ENCODE measurements at regions not wholly inside any gene's neighbourhood (a gene's known extent, or its start where the extent isn't known, plus 50 kb on each side); places are given as distances from the start of the nearest gene placed in this dataset.
"Not testable (repeated sequence)": the region's sequence is repeated elsewhere in the genome, so short reads cannot be mapped to it uniquely, and the experiment has no call there.

DNA sequence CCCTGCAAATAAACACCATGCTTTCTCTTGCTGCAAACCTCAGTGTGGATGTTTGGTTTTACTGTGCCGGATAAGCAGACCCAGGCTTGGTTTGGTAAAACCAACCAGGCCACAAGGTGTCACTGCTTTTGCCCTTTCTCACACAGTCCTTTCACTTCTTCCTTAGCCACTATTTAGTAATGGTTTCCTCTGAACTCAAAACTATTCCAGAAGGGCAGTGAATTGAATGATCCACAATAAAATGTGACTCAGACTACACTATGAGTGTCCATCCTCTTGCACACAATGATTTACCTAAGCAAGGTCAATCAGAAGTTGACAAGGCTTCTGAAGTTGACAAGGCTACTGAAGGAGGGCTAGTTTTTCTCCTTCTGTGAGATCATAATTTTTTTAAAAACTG lies 552.4 kb upstream of the CCDC54 start:
- no peak for DNase-seq

DNA sequence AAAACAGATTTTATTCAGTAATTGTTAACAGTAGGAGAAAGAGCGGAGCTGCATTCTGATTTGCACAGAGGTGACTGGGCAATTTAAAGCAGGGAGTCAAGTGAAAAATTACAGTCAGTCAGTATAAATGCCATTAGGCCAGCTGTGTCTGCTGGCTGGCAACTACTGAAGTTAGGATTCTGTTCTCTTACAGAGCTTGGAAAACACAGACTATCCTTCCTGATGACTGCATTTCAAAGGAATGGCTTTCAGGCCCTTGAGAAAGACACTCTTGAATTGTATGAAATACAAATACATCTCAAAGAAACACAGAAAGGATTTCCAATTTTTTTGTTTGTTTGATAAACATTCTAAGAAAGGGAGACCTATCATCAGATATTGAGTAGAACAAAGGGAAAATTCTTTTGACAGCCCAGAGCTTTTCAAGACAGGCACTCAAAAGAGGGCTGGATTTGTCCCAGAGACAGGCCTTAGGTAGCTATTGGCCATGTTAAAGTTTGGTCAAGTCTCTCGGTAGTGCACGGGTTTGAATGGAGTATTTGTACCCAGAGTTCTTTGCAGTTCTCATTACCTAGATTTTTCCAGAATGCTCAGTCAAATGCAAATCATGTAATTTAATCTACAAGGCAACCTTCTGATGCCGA lies 551.2 kb upstream of the CCDC54 start:
- DNase-seq: no peak

DNA sequence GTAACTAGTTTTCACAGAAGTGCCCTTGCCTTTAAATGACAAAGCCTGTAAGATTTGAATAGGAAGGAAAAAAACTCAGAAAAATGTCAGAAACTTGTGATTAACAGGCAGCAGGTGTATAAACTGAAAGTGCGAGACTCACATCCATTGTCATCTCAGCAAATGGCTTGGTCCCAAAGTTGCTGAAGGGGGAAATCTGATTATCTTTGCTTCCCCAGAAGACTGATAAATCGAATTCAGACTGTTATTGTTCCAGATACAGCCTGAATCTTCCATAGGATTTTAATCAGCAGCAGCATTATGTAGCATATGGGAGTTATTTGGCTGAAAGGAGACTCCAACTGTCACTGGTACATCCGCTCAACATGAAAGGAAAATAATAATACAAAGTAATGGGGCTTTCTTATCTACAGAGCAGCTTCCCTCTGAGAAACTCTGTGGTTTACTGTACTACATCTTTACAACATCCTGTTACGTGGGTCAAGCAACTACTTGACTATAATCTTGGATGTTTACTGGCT lies 550.4 kb upstream of the CCDC54 start:
- no peak for DNase-seq

DNA sequence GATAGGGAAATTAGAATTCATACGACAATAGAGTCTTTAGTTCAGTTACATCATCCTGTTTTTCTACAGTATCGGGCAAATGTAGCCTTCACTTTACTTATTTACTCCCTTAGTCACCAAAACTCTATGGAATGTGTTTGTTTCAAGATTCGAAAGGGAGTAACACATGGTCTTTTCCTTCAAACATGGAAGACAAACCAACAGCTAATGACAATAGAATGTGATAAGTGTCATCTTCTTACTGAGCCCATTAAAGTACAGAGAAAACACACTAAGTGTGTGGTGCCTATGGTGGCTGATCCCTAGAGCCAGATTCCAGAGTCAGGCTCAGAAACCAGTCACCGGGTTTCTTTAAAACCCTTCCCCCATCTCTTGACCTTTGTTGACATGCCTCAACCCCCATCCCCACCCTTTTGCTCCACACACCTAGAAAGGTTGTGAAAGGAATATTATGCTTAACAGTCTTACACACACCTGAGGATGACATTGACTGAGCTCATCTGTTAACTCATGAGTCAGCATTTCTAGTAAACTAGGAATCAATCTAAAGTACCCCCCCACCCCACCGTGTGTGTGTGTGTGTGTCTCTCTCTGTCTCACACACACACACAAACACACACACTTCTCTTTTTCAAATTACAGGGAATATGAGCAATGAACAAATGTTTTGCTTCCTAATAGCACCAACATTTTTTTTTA lies 549.6 kb upstream of the CCDC54 start:
- DNase-seq: no peak

DNA sequence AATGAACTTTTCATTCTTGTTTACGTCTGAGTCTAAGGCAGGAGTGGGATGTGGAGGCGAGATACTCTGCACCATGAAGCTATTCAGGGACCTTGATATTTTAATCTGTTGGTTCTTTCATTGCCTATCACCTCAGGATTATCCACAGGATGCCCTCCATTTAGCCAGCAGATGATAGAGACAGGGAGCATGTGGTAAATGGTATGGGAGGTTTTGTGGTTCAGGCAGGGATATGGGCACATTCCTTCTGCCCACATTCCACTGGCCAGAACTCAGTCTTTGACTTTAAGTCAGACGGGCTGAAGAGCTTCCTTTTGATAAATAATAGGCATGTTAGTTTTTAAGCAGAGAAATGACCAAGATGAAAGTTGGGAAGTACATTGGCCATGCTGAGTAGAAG lies 548.0 kb upstream of the CCDC54 start:
- no peak for DNase-seq

DNA sequence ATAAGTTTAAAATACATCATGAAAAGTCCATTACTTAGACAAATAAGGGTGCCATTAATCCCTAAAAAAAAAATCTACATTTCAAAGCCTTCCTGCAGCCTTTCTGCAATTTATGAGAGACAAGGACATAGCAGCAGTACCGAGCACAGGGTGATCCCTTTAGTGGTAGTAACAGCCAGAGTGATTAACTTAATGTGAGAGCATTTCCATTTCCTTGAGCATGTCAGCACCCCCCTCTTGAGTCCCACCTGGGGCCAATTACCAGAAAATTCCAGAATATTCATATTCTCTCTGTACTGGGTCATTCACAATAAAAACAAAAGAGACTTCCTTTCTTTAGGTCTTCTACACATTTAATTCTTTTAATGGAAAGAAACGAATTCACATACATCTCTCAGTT lies 546.9 kb upstream of the CCDC54 start:
- no peak for DNase-seq

- DNase-seq: no peak
Measured at GRCh38 chr3:106836906-106837305, 540.3 kb upstream of the CCDC54 start.

DNA sequence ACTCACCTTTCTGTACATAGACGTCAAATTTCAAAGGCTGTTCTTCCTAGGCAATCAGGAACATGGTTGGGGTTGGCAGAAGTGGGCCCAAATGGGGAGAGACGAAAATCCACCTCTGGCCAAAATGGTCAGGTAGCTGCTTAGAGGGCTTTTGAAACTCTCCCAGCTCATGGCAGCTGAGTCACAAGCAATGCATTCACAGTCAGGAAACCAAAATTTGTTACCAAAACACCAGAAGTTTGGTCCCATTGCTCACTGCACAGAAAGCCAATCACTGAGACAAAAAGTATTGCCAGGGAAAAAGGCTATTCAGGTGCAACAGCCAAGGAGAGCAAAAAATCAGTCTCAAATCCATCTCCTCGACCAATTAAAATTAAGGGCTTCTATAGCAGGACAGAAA lies 539.6 kb upstream of the CCDC54 start:
- no peak for DNase-seq

DNA sequence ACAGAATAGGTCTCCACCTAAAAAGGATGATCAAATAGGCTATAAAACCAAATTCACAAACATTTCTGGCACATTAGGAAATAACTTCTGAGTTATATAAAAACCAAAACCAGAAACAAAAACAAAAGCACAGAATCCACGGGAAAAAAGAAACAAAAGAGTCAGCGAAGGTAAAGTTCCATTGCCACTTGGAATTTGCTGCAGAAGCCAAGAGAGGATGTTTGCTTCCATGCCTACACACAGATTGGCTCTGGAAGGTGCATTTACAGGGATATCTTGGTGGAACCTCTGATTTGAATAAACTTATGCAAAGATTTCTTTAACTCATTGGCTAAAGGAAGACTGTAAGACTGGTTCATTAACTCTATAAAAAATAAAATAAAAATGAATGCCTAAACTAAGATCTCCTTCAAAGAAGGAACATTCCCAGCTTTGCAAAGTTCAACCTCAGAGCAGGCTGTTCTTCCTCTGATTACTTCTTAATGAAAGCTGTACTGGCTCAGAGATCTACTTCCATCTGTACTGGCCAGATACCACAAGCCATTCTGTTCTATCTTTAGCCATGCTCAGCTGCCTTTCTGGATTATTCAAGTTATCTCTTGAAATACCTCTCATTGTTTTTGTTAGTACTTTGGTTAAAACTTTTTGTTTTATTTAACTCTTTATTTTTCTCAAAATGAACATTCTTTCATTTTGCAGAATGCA lies 537.5 kb upstream of the CCDC54 start:
- no peak for DNase-seq

DNA sequence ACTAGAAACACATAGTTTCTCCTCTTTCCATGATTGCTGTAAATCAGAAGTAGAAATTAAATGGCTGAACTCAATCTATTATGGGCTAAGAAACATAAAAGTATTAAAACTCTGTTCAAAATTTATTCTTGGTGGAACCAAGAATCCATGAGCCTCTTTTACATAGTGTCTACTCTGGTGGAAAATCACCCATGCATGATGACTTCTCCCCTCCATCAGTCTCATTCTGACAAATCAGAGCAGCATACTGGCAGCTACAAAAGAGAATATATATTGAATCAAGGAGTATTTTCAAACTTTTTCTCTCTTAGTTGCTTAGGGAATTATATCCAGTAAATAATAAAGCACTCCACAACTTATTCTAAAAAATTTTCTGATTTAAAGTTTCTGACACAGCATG lies 536.9 kb upstream of the CCDC54 start:
- no peak for DNase-seq

DNA sequence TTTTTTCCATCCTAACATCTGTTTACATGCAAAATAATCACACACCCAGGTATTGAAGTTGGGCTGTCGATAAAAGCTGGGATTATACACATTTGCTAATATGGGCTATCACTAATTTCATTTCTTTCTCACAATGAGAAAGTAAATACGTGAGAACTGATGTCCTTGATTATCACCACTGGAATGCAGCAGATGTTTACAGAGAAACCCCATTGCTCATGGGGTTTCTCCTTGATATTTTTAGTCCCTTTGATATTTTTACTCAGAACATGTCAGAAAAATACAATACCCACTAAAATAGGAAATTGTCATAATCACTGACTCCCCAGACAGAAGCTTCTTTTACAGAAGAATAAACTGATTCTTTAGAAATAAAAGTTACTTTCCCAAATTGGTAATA lies 535.1 kb upstream of the CCDC54 start:
- no peak for DNase-seq

DNA sequence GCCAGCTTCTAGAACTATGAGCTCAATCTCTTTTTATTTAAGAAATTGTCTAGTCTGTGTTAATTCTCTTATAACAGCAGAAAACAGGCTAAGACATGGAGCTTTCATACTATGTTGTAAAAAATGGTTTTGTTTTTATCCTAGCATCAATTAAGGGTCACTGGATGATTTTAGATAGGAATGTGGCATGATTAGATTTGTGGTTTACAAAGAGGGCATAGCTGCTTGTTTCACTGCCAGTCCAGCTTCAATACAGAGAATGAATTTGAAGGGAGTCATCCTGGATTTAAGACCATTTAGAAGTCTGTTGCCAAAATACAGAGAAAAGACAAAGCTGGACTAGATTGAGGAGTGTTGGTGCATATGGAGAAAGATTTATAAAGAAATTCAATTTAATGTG lies 532.6 kb upstream of the CCDC54 start:
- DNase-seq: no peak

DNA sequence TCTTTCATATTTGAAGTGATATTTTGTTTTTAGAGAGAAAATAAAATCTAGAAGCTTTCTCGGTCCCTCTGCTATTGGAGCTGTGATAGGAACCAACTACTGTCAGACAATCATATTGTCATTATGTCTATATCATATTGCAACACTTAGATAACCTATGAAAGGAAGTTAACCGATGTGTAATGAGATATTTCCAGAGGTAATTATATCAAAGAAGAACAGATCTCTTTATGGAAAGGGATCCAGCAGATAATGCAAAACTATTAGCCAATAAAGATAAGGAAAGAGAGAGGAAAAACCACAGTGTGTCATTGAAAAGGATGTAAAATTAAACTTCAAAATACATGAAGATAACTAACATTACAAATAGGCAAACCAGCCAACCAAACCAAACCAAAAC lies 529.1 kb upstream of the CCDC54 start:
- no peak for DNase-seq

DNA sequence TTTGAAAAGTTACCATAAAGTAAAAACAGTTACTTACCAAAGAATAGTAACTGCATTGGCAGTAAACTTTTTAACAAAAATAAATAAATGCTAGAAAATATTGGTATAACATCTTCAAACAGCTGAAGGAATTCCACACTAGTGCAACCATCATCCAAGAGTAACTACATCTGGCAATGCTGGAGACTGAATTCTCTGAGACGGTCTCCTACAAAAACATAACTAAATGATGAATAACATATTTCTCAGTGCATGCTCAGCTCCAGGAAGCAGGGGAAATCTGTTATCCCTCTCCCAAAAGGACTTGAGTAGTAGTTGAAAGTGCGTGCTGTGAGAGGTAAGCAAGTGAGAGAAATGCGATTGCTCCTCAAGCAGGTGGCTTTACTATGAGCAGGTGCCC lies 526.8 kb upstream of the CCDC54 start:
- no peak for DNase-seq

GRCh38 chr3:106858321-106858720 lies 518.9 kb upstream of the CCDC54 start:
- not testable (repeated sequence) for DNase-seq

- no peak for DNase-seq
Measured at GRCh38 chr3:106860182-106860581, 517.1 kb upstream of the CCDC54 start.

- no peak for DNase-seq
Measured at GRCh38 chr3:106862067-106862466, 515.2 kb upstream of the CCDC54 start.

DNA sequence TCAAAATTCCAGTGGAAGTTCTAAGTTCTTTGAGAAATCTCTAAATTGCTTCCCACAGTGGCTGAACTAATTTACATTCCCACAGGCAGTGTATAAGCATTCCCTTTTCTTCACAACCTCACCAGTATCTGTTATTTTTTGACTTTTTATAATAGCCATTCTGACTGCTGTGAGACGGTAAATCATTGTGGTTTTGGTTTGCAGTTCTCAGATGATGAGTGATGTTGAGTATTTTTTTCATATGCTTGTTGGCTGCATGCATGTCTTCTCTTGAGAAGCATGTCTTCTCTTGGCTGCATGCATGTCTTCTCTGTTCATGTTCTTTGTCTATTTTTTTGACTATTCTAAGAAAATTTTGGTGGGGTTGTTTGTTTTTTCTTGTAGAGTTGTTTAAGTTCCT lies 499.6 kb upstream of the CCDC54 start:
- DNase-seq: no peak

GRCh38 chr3:106880206-106880605 lies 497.0 kb upstream of the CCDC54 start:
- no peak for DNase-seq

DNA sequence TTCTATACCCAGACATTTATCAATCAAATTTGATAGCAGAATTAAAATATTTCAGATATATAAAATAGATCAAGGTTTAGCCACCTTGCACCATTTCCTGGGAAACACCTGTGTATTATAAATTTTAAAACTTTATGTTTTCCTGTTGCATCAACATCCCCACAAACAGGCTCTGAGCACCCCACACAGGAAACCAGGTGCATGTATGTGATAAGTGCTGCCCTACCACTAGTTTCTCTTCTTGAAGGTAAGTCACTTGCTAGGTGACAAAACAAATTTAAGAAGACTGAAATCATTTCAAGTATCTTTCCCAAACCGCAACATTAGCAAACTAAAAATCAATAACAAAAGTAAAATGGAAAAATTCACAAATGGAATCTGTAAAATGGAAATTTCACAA lies 496.1 kb upstream of the CCDC54 start:
- no peak for DNase-seq

DNA sequence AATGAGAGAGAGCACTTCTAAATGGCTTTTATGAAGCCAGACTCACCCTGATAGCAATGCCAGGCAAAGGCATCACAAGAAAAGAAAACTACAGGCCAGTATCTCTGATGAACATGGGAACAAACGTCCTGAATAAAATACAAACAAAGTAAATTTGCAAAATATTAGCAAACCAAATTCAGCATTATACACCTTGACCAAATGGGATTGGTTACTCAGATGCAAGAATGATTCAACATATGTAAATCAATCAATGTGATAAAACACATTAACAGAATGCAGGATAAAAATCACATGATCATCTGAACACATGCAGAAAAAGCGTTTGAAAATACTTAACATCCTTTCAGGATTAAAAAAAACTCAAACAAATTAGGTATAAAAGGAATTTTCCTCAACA lies 494.9 kb upstream of the CCDC54 start:
- no peak for DNase-seq

GRCh38 chr3:106906074-106906473 lies 471.2 kb upstream of the CCDC54 start:
- no peak for DNase-seq

GRCh38 chr3:106908181-106908938 lies 468.9 kb upstream of the CCDC54 start:
- DNase-seq: no peak

Measured in right kidney (tissue), 1 donor.